ENCODE measurements at regions not wholly inside any gene's neighbourhood (a gene's known extent, or its start where the extent isn't known, plus 50 kb on each side); places are given as distances from the start of the nearest gene placed in this dataset.

- DNase-seq (ENCODE audit: low read depth): no peak
Observed at GRCh38 chr15:98421419-98422129, 226.8 kb upstream of the IGF1R start.

GRCh38 chr15:98422130-98422478, 226.2 kb upstream of the IGF1R start:
- no peak for DNase-seq (ENCODE audit: low read depth)

- no peak for DNase-seq (ENCODE audit: low read depth)
Observed at GRCh38 chr15:98425173-98425572, 223.2 kb upstream of the IGF1R start.

- DNase-seq (ENCODE audit: low read depth): no peak
Observed at GRCh38 chr15:98427321-98427720, 221.0 kb upstream of the IGF1R start.

GRCh38 chr15:98428253-98428989, 219.9 kb upstream of the IGF1R start:
- peak; percentile 48 for DNase-seq (ENCODE audit: low read depth)

GRCh38 chr15:98431171-98431570, 217.2 kb upstream of the IGF1R start:
- no peak for DNase-seq (ENCODE audit: low read depth)

GRCh38 chr15:98433346-98433745, 215.0 kb upstream of the IGF1R start:
- DNase-seq (ENCODE audit: low read depth): no peak

GRCh38 chr15:98433856-98434255, 214.5 kb upstream of the IGF1R start:
- no peak for DNase-seq (ENCODE audit: low read depth)

GRCh38 chr15:98437752-98438151, 210.6 kb upstream of the IGF1R start:
- no peak for DNase-seq (ENCODE audit: low read depth)

- DNase-seq (ENCODE audit: low read depth): no peak
Observed at GRCh38 chr15:98438326-98438725, 210.0 kb upstream of the IGF1R start.

GRCh38 chr15:98438907-98439306, 209.4 kb upstream of the IGF1R start:
- no peak for DNase-seq (ENCODE audit: low read depth)

- DNase-seq (ENCODE audit: low read depth): no peak
Observed at GRCh38 chr15:98439523-98439942, 208.8 kb upstream of the IGF1R start.

GRCh38 chr15:98440917-98441316, 207.4 kb upstream of the IGF1R start:
- no peak for DNase-seq (ENCODE audit: low read depth)

- DNase-seq (ENCODE audit: low read depth): no peak
Observed at GRCh38 chr15:98441599-98441998, 206.7 kb upstream of the IGF1R start.

GRCh38 chr15:98442379-98442833, 205.9 kb upstream of the IGF1R start:
- peak; percentile 40 for DNase-seq (ENCODE audit: low read depth)

- no peak for DNase-seq (ENCODE audit: low read depth)
Observed at GRCh38 chr15:98442901-98443300, 205.4 kb upstream of the IGF1R start.

GRCh38 chr15:98443526-98443925, 204.8 kb upstream of the IGF1R start:
- DNase-seq (ENCODE audit: low read depth): no peak

- no peak for DNase-seq (ENCODE audit: low read depth)
Observed at GRCh38 chr15:98444138-98444537, 204.2 kb upstream of the IGF1R start.

GRCh38 chr15:98445315-98445714, 203.0 kb upstream of the IGF1R start:
- DNase-seq (ENCODE audit: low read depth): no peak

- DNase-seq (ENCODE audit: low read depth): no peak
Observed at GRCh38 chr15:98446083-98446482, 202.3 kb upstream of the IGF1R start.

GRCh38 chr15:98447069-98447468, 201.3 kb upstream of the IGF1R start:
- no peak for DNase-seq (ENCODE audit: low read depth)

GRCh38 chr15:98451236-98451635, 197.1 kb upstream of the IGF1R start:
- no peak for DNase-seq (ENCODE audit: low read depth)

GRCh38 chr15:98452238-98452637, 196.1 kb upstream of the IGF1R start:
- DNase-seq (ENCODE audit: low read depth): no peak

GRCh38 chr15:98455904-98456303, 192.4 kb upstream of the IGF1R start:
- DNase-seq (ENCODE audit: low read depth): no peak
